Endothelial cell (in vitro differentiated cells): ENCODE measurements at regions not wholly inside any gene's neighbourhood (a gene's known extent, or its start where the extent isn't known, plus 50 kb on each side); places are given as distances from the start of the nearest gene placed in this dataset.

Source experiments
- DNase-seq: peaks from one replicate; pipeline ENCODE4 v3.0.0; 2021; ENCODE audit warnings: low spot score
- H3K27ac Mint-ChIP-seq: one replicate; pipeline ENCODE4 v1.8.0; 2021; ENCODE audit warnings: mixed read lengths, inconsistent platforms; ENCODE audit not compliant: unreplicated experiment
- H3K27me3 Mint-ChIP-seq: one replicate; pipeline ENCODE4 v1.8.0; 2021; ENCODE audit warnings: mild to moderate bottlenecking, moderate library complexity, mixed read lengths, inconsistent platforms; ENCODE audit not compliant: unreplicated experiment
- H3K36me3 Mint-ChIP-seq: one replicate; pipeline ENCODE4 v1.8.0; 2021; ENCODE audit warnings: mild to moderate bottlenecking, low read depth, mixed read lengths, inconsistent platforms; ENCODE audit not compliant: unreplicated experiment
- H3K4me1 Mint-ChIP-seq: one replicate; pipeline ENCODE4 v1.8.0; 2021; ENCODE audit warnings: mild to moderate bottlenecking, mixed read lengths, inconsistent platforms; ENCODE audit not compliant: unreplicated experiment
- H3K4me3 Mint-ChIP-seq: one replicate; pipeline ENCODE4 v1.8.0; 2021; ENCODE audit warnings: mild to moderate bottlenecking, mixed read lengths, inconsistent platforms; ENCODE audit not compliant: unreplicated experiment
- H3K9me3 Mint-ChIP-seq: one replicate; pipeline ENCODE4 v1.8.0; 2021; ENCODE audit warnings: mixed read lengths, inconsistent platforms; ENCODE audit not compliant: unreplicated experiment
- TF ChIP-seq, protein P1 (sequence below): fragments of 200-600 bp; sonication (generic); IDR thresholded peaks from one replicate; pipeline ENCODE4 v1.5.0; 2021; ENCODE audit warnings: antibody characterized with exemption; ENCODE audit not compliant: unreplicated experiment

- H3K4me1 Mint-ChIP-seq, result peaks cover 4% of the 10 kb centered on the region
Measured at GRCh38 chr3:13749063-13749764, 130.7 kb downstream of the WNT7A start.

GRCh38 chr3:13748276-13748879 is 131.5 kb downstream of the WNT7A start:
- no peak for DNase-seq
- H3K27ac Mint-ChIP-seq, result no peak overlapping the region
- peaks cover 6% of the 10 kb centered on the region for H3K27me3 Mint-ChIP-seq
- no peaks in the 10 kb centered on the region for H3K9me3 Mint-ChIP-seq
- no peak overlapping the region for H3K4me3 Mint-ChIP-seq
- peaks cover 4% of the 10 kb centered on the region for H3K36me3 Mint-ChIP-seq
- TF ChIP-seq, protein P1, sequence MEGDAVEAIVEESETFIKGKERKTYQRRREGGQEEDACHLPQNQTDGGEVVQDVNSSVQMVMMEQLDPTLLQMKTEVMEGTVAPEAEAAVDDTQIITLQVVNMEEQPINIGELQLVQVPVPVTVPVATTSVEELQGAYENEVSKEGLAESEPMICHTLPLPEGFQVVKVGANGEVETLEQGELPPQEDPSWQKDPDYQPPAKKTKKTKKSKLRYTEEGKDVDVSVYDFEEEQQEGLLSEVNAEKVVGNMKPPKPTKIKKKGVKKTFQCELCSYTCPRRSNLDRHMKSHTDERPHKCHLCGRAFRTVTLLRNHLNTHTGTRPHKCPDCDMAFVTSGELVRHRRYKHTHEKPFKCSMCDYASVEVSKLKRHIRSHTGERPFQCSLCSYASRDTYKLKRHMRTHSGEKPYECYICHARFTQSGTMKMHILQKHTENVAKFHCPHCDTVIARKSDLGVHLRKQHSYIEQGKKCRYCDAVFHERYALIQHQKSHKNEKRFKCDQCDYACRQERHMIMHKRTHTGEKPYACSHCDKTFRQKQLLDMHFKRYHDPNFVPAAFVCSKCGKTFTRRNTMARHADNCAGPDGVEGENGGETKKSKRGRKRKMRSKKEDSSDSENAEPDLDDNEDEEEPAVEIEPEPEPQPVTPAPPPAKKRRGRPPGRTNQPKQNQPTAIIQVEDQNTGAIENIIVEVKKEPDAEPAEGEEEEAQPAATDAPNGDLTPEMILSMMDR, result no peak
- H3K4me1 Mint-ChIP-seq, result peaks cover 4% of the 10 kb centered on the region

More at GRCh38 chr3:13749063-13749764, 130.7 kb downstream of the WNT7A start:
- DNase-seq, result no peak
- Mint-ChIP-seq H3K27ac (no peak overlapping the region), H3K27me3 (peaks cover 5% of the 10 kb centered on the region), H3K4me3 (no peak overlapping the region), H3K9me3 (no peaks in the 10 kb centered on the region), H3K36me3 (peaks cover 4% of the 10 kb centered on the region)
- TF ChIP-seq, protein P1, result no peak

DNA sequence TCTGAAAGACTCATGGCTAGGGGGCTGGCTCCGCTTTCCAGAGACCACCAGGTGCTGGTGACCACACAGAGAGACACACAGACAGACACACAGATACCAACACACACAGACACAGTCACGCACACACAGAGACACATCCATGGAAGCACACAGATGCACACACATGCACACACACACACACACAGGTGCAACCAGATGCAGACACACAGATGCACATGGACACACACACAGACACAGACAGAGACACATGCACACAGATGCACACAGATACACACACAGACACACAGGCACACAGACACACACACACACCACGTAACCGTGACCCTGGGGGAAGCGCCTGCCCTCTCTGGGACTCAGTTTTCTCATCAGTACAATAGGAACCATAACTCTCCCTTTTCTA is 132.2 kb downstream of the WNT7A start:
- TF ChIP-seq, protein P1, result no peak
- Mint-ChIP-seq H3K9me3 (no peaks in the 10 kb centered on the region), H3K27ac (no peak overlapping the region), H3K27me3 (peaks cover 6% of the 10 kb centered on the region), H3K36me3 (peaks cover 5% of the 10 kb centered on the region), H3K4me3 (no peak overlapping the region), H3K4me1 (peaks cover 4% of the 10 kb centered on the region)
- DNase-seq, result no peak

GRCh38 chr3:13746385-13746784 is 133.5 kb downstream of the WNT7A start:
- TF ChIP-seq, protein P1, result no peak
- no peak for DNase-seq
- peaks cover 9% of the 10 kb centered on the region for H3K36me3 Mint-ChIP-seq
- H3K4me1 Mint-ChIP-seq, result peaks cover 4% of the 10 kb centered on the region
- H3K27ac Mint-ChIP-seq, result no peak overlapping the region
- H3K9me3 Mint-ChIP-seq, result no peaks in the 10 kb centered on the region
- H3K4me3 Mint-ChIP-seq, result no peak overlapping the region
- peaks cover 6% of the 10 kb centered on the region for H3K27me3 Mint-ChIP-seq

GRCh38 chr3:13745636-13746035 is 134.2 kb downstream of the WNT7A start:
- TF ChIP-seq, protein P1, result no peak
- H3K9me3 Mint-ChIP-seq, result no peaks in the 10 kb centered on the region
- H3K4me1 Mint-ChIP-seq, result peaks cover 4% of the 10 kb centered on the region
- H3K27ac Mint-ChIP-seq, result no peak overlapping the region
- H3K27me3 Mint-ChIP-seq, result peaks cover 6% of the 10 kb centered on the region
- H3K36me3 Mint-ChIP-seq, result peaks cover 9% of the 10 kb centered on the region
- H3K4me3 Mint-ChIP-seq, result no peak overlapping the region
- no peak for DNase-seq
